Uterus (tissue), 2 donors: ENCODE measurements at regions not wholly inside any gene's neighbourhood (a gene's known extent, or its start where the extent isn't known, plus 50 kb on each side); places are given as distances from the start of the nearest gene placed in this dataset.

ENCODE experiments used
- CTCF ChIP-seq, 4 experiments: fragments of 200-600 bp in 2 of 4; fragments of 450-650 bp in 2 of 4; sonication (generic) in 2 of 4; IDR thresholded peaks; one replicate each; pipeline ENCODE4 v1.5.1; 2016 to 2019; ENCODE audit warnings: antibody characterized with exemption in 4 of 4, mild to moderate bottlenecking in 2 of 4, moderate library complexity in 1 of 4
- POLR2A ChIP-seq, 2 donors: fragments of 450-650 bp; IDR thresholded peaks; one replicate each; pipeline ENCODE4 v1.6.1; 2016; ENCODE audit warnings: antibody characterized with exemption in 2 of 2, mild to moderate bottlenecking in 1 of 2, moderate library complexity in 1 of 2

GRCh38 chr12:24049728-24050127, 100.3 kb upstream of the SOX5 start:
- TF ChIP-seq CTCF (IDR thresholded peaks at IDR 0.05) (no peak), POLR2A (IDR thresholded peaks at IDR 0.05) (no peak)
